ENCODE measurements at regions not wholly inside any gene's neighbourhood (a gene's known extent, or its start where the extent isn't known, plus 50 kb on each side); places are given as distances from the start of the nearest gene placed in this dataset.

DNA sequence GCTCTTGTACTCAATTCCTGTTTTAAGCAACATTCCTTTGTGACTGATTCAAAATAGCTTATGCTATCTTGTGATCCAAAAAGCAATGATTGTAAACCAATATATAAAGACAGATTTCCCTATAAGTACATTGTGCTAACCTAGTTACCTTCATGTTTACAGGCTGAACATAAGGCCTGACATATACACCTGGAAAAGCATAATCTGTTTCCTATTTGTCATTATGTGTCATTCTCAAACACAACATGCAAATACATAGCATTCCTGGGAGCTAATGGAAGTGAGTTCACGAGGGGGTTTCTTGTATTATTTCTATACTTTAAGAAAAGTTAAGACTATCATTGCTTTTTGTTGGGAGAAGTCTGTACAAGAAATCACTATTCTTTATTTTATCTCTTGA lies 638.1 kb upstream of the AGA start:
- TF ChIP-seq EZH2 (IDR thresholded peaks at IDR 0.05; ENCODE audit: insufficient read depth, low read length), result no peak
- no peak for TF ChIP-seq CTCF (IDR thresholded peaks at IDR 0.05; ENCODE audit: insufficient read depth, low read depth, low read length)
